GM12875 (cell line): ENCODE measurements at regions not wholly inside any gene's neighbourhood (a gene's known extent, or its start where the extent isn't known, plus 50 kb on each side); places are given as distances from the start of the nearest gene placed in this dataset.

ENCODE experiments used
- H3K4me3 ChIP-seq: one replicate; pipeline ENCODE4 v1.5.1; 2011; ENCODE audit warnings: low read depth, low read length, control low read depth
- TF ChIP-seq, protein P1 (sequence below): IDR thresholded peaks from 2 replicates; pipeline ENCODE4 v1.5.1; 2011; ENCODE audit warnings: low read depth, mild to moderate bottlenecking, control low read depth, inconsistent platforms, low read length, moderate library complexity, borderline replicate concordance; ENCODE audit not compliant: insufficient read depth

- H3K4me3 ChIP-seq = no peak overlapping the region
- TF ChIP-seq, protein P1, sequence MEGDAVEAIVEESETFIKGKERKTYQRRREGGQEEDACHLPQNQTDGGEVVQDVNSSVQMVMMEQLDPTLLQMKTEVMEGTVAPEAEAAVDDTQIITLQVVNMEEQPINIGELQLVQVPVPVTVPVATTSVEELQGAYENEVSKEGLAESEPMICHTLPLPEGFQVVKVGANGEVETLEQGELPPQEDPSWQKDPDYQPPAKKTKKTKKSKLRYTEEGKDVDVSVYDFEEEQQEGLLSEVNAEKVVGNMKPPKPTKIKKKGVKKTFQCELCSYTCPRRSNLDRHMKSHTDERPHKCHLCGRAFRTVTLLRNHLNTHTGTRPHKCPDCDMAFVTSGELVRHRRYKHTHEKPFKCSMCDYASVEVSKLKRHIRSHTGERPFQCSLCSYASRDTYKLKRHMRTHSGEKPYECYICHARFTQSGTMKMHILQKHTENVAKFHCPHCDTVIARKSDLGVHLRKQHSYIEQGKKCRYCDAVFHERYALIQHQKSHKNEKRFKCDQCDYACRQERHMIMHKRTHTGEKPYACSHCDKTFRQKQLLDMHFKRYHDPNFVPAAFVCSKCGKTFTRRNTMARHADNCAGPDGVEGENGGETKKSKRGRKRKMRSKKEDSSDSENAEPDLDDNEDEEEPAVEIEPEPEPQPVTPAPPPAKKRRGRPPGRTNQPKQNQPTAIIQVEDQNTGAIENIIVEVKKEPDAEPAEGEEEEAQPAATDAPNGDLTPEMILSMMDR = no peak
Measured at GRCh38 chr18:56165601-56166355, 472.6 kb downstream of the TXNL1 start.

DNA sequence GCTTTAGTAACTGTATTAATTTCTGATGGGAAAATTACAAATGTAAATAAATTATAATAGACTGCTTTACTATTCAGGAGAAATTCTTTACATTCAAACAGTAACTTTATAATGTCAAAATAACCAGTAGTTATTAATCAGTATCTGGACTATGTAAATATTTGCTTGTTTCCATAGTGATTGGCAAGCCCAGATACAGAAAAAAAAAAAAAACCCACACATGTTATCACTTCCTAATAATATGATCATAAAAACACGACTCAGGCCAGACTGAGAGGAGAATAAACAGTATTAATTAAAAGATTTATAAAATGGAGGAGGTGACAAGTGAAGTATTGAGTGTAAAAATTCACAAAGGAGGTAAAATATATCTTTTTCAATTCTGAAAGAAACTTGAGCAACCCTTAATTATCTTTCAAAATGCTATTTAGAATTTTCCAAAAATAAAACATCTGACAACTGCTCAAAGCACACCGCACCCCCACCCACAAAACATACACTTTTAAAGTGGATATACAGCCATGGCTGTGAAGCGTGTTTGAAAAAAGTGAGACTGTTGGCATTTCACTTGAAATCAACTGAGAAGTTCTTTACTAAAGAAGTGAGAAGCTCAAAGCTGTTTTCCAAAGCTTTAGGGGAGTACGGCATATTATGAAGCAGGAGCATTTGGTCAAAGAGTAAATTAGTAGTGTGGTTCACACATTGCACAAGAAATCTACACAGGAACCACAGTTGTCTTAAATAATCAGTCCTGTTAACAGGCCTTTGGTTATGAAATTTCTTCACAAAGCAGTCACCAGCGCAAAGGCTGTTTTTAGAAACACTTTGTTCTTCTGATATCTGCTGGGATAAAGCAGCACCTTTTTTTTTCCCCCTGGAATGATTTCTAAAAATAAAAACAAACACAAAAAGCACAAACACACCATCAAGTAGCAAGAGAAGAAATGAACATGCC lies 475.8 kb downstream of the TXNL1 start:
- TF ChIP-seq, protein P1 = no peak
- H3K4me3 ChIP-seq = no peak overlapping the region

GRCh38 chr18:56161566-56162260 lies 476.7 kb downstream of the TXNL1 start:
- no peak overlapping the region for H3K4me3 ChIP-seq
- TF ChIP-seq, protein P1 = no peak

- TF ChIP-seq, protein P1 = no peak
- no peak overlapping the region for H3K4me3 ChIP-seq
Measured at GRCh38 chr18:56158676-56159075, 479.7 kb downstream of the TXNL1 start.

GRCh38 chr18:56157541-56157940 lies 480.9 kb downstream of the TXNL1 start:
- H3K4me3 ChIP-seq = no peak overlapping the region
- TF ChIP-seq, protein P1 = no peak

GRCh38 chr18:56152551-56153310 lies 485.7 kb downstream of the TXNL1 start:
- H3K4me3 ChIP-seq = no peak overlapping the region
- TF ChIP-seq, protein P1 = no peak
